HG03060 (cell line): ENCODE measurements at regions not wholly inside any gene's neighbourhood (a gene's known extent, or its start where the extent isn't known, plus 50 kb on each side); places are given as distances from the start of the nearest gene placed in this dataset.

ENCODE experiments used
- ATAC-seq: cut with Tn5 transposase; IDR thresholded peaks from one replicate; pipeline ENCODE4 v1.9.1; 2021; ENCODE audit warnings: low read depth, moderate number of reproducible peaks; ENCODE audit not compliant: unreplicated experiment

DNA sequence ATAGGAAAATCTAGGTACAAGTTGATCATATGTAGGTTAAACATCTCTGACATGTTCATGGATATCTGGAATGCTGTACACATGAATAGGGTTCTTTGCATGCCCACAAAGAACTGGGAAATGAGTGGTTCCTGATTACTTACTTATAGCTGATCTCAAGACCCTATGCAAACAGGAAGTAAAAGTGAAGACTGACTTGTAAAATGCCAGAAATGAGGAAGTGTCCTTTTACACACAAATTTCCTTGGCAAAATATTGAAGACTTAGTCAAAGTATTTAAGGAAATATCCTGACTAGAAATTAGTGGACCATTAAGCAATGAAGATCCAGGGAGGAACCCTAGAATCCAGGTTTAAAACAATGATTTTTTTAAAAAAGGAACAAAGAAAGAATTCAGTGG, 203.7 kb upstream of the DLGAP1 start:
- ATAC-seq: no peak

DNA sequence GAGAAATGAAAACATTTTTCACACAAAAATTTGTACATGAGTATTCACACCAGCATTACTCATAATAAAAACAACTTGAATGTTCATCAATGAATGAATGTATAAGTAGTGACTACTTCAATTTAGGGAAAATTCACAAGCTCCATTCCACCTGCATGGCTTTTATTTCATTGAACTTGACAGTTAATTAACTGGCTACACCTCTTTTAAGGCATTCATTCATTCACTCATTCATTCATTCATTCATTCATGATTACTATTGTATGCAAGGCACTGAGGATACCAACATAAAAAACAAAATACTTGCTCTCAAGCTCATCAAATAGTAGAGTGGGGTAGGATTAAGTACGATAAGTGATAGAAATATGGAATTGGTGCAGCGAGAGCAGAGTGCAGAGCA, 198.3 kb upstream of the DLGAP1 start:
- no peak for ATAC-seq

GRCh38 chr18:4641771-4642368, 186.8 kb upstream of the DLGAP1 start:
- no peak for ATAC-seq

DNA sequence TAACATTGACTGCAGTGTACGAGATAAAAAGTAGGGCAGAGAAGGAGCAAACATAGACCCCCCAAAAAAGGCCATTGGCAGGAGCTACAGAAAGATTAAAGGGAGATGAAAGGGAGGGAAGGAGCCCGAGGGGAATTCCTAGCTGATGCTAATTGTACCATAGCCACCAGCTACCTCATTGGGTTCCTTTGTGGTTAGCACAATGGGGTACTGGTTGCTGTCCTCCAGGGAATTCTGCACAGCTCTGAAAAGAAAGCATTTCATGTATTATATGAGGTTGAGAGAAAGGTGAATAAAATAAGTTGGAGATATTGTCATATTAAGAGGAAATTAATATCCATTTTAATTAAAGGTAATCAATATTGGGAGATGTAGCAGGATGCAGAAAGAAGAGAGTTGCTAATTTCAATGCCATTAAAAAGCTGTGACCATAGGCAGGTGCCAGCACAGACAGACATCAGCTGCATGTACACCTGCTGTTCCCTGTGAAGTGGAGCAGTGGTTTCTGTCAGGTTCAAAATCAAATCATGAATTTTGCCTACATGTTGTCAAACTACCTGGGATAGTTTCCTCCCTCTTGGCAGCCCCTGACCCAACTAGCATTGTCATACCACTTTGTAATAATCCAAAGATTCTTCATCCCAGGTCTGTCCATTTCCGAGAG, 185.4 kb upstream of the DLGAP1 start:
- no peak for ATAC-seq

DNA sequence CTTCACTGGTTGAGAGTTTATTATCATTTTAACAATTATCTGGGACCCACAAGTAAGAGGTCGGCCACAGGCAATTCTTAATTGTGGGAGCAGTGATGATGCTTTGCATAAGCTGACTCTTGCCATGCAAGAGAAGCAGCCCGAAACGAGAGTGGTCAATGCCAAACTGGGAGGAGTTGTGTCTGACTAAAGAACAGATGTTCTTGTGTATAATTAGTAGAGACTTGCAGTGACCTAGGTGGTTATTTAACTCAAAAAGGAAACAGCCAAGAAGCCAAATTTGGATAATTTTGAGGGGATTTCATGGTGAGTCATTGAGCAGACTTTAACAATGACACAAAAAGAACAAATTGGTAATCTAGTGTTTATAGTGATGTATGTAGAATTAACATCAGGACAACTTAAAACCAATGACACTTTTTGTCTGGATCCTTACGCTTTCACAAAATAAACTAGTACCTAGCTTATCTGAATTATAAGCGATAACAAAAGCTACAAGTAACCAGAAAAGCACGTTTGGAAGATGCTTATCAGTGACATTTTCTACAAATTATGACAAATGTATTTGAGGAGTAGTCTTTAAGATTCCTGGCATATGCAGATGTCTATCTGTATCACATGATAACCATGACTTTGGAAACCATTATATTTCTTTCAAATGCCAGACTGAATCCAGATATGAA, 184.7 kb upstream of the DLGAP1 start:
- peak; percentile 92 for ATAC-seq

DNA sequence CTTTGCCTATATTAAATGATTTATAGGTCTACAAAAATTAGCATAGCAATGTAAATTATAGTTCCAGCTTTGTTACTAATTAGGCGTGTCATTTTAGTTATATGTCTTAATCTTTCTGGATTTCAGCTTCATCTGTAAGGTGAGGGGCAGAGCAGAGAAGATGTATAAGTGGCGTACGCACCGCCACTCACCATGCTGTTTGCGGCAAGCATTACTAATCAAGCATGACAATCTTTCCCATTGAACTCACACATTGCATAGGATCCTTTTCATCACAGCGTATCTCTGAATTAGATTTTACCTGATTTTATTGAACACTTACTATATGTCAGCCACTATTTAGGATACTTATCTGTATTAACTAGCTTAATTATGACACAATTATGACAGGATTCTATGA, 183.6 kb upstream of the DLGAP1 start:
- ATAC-seq: no peak

DNA sequence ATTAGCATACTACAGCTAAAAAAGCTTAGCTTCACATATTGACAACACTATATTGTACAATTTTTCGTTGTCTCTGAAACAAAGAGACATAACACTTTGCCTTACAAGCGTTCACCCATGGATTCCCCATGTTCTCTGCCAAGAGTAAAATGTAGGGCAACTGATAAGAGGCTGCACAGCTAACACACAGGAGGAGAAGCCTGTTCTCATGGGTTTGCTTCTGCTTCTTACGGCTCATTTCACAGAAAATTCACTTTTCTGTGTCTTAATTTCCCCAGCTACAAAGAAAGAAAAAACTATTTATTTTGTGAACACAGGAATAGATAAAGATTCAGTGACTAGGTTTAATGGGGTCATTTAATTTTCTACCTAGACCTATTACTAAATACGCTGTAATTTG, 182.8 kb upstream of the DLGAP1 start:
- ATAC-seq: no peak

DNA sequence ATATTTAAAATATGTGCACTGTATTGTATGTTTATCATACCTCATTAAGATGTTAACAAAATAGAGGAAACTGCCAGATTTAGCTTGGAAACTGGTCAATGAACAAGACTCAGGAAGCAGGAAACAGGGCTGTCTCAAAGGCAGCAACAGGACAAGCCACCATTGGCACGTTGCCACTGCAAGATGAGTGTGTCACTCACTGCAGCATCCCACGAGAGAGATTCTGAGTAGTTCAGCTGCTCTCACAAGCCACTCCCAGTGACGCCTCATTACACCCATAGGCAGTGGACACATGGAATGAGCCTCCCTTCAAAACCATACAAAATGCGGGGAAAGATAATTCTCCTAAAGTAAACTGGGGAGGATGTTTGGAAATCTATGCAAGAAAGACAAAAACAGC, 181.9 kb upstream of the DLGAP1 start:
- no peak for ATAC-seq

DNA sequence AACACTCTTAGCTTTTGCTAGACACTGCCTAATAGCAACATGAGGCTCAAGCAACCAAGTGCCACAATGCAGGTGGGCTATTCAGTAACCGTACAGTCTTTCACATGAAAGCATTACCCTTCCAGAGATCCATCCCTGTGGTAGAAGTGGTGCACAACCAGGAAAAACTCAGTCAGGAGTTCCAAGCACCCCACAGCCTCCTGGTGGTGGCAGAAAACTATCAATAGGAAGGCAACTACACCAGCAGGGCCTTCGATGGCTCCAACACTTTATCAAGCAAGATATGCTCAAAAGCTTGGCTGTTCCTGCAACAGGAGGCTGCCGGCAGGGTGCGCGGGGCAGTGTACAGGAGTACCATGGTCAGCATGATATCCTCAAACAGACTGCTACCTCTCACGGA, 176.1 kb upstream of the DLGAP1 start:
- ATAC-seq: no peak

DNA sequence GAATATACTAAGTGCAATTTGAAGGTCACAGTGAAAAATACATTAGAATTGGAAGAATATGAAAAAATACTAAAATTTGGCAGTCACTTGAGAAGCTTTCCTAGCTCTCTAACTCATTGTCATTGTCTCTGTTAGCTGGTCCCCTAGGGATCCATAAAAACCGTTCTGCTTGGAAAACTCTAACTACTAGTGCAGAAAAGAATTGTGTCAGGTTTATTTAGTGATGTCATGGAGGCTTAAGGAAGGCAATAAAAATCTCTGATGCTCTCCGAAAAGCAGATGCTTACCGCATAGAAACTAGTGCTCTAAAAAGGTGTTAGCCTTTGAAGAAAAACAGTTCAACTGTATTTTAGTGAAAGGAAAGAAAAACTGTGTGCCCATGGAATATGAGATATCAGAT, 150.1 kb upstream of the DLGAP1 start:
- ATAC-seq: no peak

DNA sequence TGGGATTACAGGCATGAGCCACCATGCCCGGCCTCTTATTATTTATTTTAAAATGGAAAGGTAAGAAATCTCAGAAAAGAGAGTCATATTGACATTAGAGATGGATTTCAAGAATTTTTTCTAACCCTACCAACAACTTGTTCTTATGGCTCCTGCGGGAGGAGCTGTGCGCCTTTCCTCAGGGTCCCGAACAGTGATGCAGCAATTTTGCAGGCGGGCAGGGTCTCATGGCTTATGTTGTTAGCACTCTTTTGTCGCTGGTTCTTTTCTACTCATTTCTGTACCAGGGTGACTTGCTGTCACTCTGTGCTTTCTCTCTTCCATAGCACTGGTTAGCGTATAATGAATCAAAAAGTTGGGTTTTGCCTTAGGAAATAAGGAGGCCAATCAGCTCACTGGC, 148.8 kb upstream of the DLGAP1 start:
- no peak for ATAC-seq

- ATAC-seq: no peak
These were observed 144.2 kb upstream of the DLGAP1 start for GRCh38 chr18:4599312-4599711.

DNA sequence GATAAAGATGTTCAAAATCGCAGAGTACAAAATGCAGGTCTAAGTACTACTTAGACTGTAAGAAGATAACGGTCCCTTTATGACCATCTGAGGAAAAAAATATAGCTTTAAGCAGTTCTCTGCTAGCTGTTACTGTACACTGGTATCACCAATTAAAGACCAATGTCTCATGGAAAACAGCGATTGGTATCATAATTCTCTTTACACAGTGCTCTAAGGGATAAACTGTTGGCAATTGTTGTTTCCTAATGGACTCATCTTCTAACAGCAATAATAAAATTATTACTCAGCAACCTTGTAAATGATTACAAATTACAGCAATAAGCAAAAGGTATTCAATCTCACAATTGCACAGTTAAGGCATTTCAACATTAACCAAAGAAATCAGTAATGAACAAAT, 142.2 kb upstream of the DLGAP1 start:
- no peak for ATAC-seq

GRCh38 chr18:4593895-4594294, 138.8 kb upstream of the DLGAP1 start:
- ATAC-seq: no peak

DNA sequence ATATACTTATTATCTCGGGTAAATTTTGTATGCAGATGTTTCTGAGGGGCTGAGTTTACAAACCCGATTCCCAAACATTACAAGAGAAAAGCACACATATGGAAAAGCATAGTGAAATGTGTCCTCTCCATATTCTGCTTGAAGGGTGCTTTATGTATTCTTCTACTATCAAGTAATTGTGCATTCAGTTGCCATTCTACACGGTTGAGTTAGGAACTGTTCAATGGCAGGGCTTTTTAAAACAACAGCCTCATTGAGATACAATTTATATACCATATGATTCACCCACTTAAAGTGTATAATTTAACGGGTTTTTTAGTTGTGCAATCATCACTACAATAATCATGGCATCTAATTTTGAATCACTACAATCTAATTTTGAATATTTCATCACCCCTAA, 138.4 kb upstream of the DLGAP1 start:
- no peak for ATAC-seq

DNA sequence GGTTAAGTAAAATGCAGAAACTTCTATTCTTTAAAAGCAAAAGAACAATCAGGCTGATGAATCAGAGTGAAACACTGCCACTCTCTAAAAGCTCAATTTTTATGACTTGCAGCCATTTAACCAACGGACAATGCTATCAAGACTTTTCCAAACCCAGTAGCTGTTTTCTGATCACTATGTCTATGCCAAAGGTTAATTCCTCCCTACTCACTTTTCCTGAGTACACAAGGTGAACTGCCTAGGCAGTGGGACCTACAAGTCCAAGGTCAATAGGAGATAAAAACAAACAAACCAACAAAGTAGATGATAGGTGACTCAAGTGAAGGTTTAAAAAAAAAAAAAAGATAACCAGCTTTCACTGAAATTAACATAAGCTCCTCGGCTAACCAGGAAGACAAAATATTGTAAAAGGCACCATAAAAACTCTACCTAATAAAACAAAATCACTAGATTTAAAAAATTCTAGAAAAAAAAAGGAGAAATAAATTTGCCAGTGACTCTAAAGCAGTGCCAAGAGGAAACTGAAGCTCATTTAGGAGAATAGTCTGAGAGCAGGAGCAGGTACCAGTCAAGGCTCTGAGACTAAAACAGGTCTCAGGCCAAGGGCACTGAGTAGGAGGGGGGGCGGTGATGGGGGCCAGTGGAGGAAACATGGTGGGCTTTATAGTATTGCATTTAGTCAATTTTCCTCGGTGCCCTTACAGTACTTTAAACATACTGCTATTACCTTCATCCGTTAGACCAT, 134.1 kb upstream of the DLGAP1 start:
- no peak for ATAC-seq

DNA sequence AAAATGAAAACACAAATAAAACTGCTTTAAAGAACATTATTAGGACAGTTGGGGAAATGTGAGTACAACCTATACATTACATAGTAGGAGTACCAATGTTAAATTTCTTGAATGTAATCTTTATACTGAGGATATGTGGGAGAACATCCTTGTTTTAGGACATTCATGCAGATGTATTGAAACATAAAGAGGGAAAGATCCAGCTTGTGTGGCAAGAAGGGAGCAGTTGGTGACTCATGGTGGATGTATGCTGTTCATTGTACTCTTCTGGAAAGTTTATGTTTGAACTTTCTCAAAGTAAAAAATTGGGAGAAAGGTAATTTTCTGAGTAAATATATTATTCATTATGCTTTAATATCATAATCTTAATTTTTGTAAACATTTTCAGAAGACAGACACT, 132.1 kb upstream of the DLGAP1 start:
- ATAC-seq: no peak

GRCh38 chr18:4586731-4587130, 131.6 kb upstream of the DLGAP1 start:
- no peak for ATAC-seq

- no peak for ATAC-seq
These were observed 127.6 kb upstream of the DLGAP1 start for GRCh38 chr18:4582431-4583335.

GRCh38 chr18:4581966-4582365, 126.9 kb upstream of the DLGAP1 start:
- ATAC-seq: no peak
